RCC 7860 (cell line): ENCODE measurements at regions not wholly inside any gene's neighbourhood (a gene's known extent, or its start where the extent isn't known, plus 50 kb on each side); places are given as distances from the start of the nearest gene placed in this dataset.
"Not testable (repeated sequence)": the region's sequence is repeated elsewhere in the genome, so short reads cannot be mapped to it uniquely, and the experiment has no call there.

Experiments used
- DNase-seq: peaks from one replicate; pipeline ENCODE4 v3.0.0-alpha.2; 2015; ENCODE audit warnings: low spot score
- FAIRE-seq: peaks from 2 replicates; lab custom pipeline; 2012; peaks lifted over from hg19 to GRCh38; lab: Jason Lieb, UNC

DNA sequence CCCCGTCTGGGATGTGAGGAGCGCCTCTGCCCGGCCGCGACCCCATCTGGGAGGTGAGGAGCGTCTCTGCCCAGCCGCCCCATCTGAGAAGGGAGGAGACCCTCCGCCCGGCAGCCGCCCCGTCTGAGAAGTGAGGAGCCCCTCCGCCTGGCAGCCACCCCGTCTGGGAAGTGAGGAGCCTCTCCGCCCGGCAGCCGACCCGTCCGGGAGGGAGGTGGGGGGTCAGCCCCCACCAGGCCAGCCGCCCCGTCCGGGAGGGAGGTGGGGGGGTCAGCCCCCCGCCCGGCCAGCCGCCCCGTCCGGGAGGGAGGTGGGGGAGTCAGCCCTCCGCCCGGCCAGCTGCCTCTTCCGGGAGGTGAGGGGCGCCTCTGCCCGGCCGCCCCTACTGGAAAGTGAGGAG is 454.4 kb upstream of the CAMK1G start:
- DNase-seq, FAIRE-seq: not testable (repeated sequence)

DNA sequence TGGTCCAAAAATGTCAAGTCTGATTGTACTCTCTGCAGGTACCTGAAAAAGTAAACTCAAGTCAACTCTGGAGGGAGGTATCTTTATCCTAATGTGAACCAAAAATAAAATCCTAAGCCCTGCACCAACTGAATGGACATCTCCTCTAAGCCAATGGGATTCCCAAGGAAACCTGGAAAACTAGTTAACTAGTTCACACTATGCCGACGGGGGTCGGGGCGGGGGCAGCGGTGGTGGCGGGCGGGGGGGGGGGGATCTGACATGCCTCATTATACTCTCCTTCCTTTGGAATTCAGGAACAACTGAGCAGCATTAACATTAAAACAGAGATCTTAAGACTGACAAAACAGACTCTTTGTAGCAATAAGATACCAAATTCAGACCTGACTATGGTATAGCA is 452.6 kb upstream of the CAMK1G start:
- FAIRE-seq (no peak), DNase-seq (no peak)

DNA sequence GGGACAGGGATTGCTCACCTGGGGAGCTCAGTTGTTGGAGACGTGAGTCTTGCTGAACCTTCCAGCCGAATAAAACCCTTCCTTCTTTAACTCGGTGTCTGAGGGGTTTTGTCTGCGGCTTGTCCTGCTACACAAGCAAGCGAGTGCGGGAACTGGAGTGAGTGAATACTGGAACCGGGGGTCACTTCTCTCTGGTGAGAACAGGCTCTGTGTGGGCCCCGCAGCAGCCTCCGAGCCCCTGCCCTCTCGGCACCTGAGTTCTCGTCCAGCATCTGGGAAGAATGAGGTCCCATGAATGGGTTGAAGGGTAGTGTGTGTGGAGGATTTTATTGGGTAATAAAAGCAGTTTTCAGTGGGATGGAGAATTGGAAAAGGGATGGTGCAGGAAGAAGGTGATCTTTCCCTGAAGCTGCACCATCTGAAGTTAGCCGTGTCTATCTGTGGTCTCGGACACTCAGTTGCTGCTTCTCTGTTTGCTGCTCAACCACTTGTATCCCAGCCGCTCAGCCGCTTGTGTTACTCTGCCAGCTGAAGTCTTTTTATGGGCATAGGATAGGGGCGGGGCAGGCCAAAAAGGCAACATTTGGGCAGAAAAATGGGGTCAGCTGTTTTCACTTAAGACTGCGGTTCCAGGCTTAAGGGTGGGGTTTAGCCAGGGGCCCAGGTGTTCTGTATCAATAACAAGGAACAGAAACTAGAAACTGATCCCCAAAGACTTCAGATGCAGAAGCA is 450.6 kb upstream of the CAMK1G start:
- DNase-seq (no peak), FAIRE-seq (no peak)

DNA sequence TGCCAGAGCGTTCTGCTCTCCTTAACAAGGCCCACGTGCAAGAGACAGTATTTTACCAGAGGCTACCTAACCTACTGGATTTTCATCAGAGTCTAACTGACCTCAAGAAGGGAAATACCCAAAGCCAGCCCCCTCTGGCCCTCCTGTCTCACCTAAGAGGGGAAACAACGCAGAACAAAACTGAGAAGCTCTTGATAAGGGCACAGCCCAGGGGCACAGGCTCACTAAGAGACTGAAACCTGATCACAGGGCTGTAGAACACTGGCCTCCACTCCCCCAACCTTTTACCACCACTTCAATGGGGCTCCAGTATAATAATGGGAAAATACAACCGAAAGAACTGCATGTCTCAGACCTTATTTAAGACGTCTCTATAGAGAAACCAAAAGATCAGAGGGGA is 449.5 kb upstream of the CAMK1G start:
- FAIRE-seq: no peak
- no peak for DNase-seq

DNA sequence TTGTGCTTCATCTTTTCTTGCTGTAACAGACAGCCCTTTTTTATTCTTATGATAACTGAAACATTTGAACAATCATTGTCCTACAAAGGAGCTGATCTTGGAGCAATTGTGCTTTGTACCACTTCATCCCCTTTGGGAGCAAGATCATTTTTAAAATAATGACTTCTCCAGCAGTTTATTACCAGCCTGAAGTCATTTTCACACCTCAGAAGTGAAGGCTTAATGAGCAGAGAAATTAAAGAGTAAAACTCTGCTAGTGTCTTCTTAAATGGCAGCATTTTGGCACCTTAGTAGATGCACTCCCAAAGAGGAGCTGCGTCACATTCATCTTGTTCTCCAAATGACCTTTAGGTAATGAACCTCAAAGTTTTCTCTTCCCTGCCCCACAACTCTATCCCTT is 439.6 kb upstream of the CAMK1G start:
- DNase-seq (no peak), FAIRE-seq (no peak)

DNA sequence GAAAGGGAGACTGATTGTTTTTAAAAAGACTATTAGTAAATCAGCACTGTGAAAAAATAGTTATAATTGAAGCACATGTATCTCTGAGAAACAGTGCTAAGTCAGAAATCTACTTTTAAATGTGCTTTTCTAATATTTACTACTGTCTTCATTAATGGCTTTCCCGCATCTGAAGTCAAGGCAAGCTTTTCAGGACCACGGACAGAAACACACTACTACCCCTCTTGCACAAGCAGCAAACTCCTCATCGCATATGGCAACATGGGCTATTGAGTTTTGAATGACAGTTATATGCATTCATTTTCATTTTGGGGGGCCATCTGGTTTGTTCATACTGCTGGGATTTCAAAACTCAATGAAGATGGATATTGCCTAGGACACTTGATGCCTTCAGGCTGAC is 433.4 kb upstream of the CAMK1G start:
- DNase-seq: no peak
- no peak for FAIRE-seq

DNA sequence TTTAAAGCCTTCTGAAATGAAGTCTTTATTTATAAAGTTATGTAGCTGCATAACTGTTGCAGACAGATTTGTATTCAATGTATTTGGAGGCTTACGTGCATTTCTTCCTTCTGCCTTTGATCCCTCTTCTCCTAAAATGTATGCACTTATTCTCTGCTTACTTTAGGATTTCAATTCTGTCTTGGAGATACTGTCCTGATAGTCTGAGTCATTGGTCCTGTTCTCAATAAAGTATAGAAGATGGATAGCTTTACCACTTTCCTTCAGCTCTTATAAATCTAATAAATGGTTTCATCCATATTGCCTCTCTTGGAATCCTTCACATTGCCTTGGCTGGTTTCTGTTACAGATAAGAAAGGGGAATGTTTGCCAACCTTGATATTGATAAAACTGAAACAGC is 430.1 kb upstream of the CAMK1G start:
- DNase-seq (no peak), FAIRE-seq (no peak)

DNA sequence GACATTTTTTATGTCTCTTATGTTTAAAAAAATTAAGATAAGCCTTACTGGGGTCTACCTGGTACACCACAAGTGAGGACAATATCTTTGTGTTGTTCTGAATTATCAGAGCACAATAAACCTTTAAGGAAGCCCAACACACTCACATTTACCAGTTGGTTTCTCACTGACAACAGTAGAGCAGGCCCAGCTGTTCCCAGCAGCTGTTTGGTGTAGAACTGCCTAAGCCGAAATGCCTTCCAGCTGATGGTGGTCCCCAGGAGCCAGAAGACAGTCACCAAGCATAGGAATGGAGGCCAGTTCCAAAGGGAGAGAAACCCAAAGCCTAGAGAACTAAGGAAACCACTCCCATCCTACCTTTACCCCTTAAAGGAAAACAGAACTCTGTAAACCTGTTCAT is 428.6 kb upstream of the CAMK1G start:
- DNase-seq (no peak), FAIRE-seq (no peak)

DNA sequence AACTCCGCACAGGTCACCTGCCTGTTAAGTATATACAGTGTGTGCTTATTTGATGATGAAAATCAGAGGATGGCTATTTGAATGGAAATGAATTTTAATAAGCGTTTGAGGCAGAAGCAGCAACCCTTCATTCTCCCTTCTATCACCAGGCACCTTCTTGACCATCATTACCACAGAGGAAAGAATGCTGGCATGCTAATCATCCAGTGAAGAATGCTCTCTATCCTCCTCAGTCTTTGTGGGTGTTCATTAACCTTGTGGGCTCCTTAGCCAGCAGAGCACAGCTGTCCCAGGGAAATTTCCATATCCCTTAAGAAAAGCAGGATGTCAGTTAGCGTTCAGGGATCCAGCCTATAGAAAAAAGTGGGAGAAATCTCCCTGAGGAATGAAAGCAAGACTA is 428.0 kb upstream of the CAMK1G start:
- peak; percentile 98 for FAIRE-seq
- peak; percentile 89 for DNase-seq

DNA sequence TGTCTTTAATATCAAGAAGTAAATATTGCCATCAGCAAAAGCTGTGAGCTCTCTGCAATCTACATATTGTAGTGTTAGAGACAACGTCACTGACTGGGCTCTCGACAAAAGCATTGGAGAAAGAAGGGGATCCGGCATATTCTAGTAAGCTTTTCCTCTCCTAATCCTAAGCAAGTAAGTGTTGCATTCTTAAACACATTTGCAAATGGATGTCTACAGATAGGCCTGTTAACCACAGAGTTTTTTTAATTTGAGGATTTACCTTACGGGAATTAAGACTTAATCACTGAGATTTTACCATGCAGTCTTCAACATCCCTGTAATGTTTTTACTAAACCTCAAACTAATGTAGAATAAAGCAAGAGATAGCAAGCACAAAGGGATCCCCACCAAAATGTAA is 426.5 kb upstream of the CAMK1G start:
- no peak for DNase-seq
- no peak for FAIRE-seq

DNA sequence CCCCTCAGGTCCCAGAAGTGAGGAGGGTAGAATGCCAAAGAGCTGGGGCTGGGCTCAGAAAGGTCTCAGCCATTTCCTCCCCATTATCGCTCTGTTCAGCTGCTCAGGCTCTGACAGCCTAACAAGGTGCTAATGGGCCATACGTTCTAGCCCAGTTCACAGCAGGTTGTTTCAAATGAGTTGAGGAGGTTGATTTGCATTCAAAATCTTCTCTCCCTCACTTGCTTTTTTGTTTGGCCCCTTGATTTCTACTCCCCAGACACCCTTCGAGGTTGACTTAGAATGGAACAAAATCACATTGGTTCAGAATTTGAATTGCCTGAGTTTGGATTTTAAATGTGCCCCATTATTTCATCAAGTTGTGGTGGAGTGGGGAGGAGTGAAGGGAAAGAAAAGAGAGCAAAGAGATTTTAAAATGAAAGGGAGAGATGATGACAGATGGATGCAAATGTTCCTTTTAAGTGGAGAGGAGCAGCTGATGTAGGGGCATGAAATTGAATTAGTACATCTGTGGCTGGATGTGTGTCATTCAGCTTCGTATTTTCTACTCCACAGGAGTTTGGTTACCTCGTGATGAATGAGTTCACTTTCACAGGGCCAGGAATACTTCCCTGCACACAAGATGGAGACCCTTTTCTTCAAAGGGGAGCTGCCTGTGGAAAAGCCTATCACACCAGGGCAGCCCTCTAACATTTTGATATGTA is 425.8 kb upstream of the CAMK1G start:
- no peak for DNase-seq

DNA sequence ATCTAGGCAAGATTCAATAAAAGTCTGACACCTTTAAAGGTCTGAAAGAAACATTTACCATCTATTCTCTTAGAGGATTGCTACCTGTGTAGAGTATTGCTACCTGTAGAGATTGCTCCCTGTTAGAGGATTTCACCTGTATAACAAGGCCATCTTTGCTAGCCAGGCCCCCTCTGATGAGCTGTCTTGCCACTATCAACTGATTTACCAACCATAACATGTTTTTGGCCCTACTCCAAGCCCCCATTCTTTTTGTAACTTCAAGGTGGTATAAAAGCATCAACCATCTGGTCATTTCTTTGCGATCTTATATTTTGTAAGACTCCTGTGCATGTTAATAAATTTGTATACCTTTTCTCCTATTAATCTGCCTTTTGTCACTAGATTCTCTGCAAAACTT is 424.7 kb upstream of the CAMK1G start:
- DNase-seq: no peak
- FAIRE-seq: no peak

More for the DNA sequence above, 425.8 kb upstream of the CAMK1G start:
- FAIRE-seq: no peak

DNA sequence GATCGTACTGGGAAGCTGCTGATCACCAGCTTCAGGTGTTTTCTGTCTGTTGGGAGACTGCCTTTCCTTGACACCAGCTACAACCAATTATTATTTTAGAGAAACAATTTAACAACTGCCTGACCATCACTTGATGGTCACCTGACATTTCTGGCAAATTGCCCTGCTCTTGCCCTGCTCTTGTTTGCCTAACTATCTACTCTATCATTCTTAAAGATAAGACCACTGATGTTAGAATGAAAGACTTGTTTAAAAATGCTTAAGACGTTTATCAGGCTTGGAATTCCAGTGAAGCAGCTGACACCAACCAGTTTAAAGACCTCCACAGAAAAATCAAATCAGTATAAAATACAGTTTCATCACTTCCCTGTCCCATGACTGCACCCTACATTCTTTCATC is 423.3 kb upstream of the CAMK1G start:
- DNase-seq (no peak), FAIRE-seq (no peak)

DNA sequence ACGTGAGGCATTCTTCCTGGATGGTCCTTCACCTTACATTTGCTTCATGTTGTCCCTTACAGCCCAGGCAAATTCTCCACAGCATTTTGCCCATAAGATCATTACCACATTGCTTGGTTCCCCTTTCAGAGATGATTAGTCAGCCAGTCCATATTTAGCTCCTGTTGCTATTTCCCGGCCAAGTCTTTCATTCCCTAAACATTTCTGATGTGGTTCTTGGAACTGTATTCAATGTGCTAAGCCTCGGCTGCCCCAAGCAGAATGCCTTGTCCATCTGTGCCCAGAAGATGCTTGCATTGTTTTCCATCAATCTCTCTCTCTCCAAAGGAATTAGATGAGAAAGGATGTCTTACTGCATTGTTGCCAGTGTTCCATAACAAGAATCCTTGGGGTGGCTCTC is 420.9 kb upstream of the CAMK1G start:
- no peak for DNase-seq
- no peak for FAIRE-seq

DNA sequence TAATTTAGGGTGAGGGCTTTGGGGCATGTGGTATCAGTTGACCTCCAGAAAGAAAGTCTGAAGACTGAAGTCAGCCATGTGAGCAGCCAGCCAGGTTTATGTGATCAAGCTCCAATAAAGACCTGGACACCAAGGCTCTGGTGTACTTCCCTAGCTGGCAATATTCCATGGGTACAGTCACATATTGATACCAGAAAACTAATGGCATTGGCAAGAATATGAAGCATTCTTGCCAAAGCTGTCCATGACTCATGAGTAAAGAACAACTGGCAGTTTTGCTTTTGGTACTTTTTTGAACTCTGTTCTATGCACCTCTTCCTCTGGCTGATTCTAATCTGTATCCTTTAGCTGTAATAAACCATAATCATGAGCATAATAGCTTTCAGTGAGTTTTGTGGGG is 415.3 kb upstream of the CAMK1G start:
- FAIRE-seq: peak; percentile 57
- DNase-seq: peak; percentile 32

DNA sequence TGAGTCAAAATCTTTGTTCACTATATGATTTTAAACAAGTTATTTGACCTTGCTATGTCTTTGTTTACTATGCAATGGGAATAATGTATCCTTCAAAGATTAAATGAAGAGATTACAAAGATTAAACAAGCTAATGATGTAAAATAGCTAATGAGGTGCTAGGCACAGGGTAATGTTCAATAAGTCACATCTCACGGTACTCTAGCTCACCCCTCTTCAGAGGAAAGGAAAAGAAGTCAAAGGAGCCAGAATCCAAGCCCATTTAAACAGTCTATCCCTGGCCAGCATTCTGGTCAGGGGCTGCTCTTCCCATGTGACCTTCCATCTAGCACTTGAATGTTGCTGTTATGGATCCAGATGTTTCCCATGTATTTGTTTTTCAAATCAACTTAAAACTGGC is 412.4 kb upstream of the CAMK1G start:
- no peak for DNase-seq
- no peak for FAIRE-seq

DNA sequence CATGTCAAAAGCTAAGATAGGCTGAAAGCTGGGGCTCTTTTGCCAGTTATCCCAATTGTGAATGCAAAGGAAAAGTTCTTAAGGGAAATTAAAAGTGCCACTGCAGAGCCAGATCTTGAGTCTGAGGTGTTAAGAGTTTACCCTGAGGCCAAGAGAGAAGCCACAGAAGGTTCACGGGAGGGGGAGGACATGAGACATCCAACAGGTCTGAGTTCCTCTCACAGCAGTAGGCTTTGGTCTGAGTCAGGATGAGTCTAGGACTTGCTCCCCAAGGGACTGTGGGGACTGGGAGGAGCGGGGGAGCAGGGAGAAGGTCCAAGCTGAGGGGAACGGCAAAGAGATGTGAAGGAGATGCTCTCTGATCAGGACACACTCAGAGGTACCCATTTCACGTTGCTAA is 411.2 kb upstream of the CAMK1G start:
- DNase-seq (no peak), FAIRE-seq (no peak)

DNA sequence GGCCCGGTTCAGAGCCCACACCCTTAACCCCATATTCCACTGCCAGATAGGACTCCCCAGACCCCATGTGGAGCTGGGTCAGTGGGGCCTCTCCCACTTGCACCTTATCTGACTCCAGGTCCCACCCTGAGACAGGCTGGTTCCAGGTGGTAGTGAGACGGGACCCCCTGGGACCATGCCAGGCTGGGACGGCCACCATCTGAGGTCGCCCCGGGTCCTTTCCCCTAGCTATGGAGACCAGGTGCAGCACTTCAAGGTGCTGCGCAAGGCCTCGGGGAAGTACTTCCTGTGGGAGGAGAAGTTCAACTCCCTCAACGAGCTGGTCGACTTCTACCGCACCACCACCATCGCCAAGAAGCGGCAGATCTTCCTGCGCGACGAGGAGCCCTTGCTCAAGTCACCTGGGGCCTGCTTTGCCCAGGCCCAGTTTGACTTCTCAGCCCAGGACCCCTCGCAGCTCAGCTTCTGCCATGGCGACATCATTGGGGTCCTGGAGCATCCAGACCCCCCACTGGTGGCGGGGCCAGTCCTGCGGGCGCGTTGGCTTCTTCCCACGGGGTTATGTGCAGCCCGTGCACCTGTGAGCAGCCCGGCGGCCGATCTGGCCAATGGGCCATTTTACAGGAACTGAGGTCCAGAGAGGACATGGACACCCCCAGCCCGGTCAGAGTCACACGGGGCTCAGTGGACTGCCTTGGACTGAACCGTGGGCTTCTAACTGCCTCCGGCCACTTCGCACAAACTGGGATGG is 410.5 kb upstream of the CAMK1G start:
- FAIRE-seq, DNase-seq: not testable (repeated sequence)

DNA sequence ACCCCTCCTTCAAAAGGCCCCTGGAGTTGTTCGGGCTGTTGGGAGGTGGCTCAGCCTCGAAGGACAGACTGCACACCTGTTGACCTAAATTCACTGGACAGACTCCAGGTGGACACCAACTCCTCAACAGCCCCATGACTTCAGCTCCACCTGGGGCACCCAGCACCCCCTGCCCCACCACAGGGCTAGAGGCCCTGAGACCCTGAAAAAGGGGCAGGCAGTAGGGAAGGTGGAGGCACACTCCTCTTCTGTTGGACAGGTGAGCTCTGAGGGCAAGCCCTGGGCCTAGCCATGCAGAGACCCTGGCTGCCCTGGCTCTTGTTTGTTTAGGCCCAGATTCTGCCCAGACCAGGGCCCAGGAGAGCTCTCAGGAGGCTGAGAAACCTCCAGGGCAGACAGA is 409.7 kb upstream of the CAMK1G start:
- FAIRE-seq, DNase-seq: not testable (repeated sequence)

DNA sequence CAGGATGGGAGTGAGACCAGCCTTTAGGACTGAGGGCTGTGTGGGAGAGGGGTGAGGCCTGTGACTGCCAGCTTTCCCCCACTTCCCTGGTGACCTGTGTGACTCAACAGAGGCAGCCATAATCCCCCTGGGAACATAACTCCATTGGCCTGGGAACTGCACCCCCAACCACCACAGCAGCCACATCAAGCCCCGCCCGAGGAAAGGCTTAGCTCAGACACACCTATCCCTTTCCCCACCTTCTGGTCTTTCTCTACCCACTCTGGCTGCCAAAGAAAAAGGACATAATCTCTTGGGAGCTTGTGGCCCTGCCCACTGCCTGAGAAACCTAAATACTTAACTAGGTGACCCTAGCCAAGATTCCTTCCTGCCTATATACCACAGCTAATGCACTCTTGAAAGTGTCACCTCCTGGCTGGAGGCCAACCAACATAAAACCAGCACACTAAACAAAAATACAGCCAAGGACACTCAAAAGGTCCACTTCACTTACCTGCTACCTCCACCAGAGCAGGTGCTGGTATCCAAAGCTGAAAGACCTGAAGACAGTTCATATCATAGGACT is 406.6 kb upstream of the CAMK1G start:
- DNase-seq: no peak
- no peak for FAIRE-seq

DNA sequence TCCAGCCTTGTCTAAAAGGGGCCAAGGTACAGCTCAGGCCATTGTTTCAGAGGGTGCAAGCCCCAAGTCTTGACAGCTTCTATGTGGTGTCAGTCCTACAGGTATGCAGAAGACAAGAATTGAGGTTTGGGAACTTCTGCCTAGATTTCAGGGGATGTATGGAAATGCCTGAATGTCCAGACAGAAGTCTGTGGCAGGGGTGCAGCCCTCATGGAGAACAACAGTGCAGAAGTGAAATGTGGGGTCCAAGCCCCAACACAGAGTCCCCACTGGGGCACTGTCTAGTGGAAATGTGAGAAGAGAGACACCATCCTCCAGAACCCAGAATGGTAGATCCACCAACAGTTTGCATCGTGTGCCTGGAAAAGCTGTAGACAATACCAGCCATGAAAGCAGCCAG is 400.3 kb upstream of the CAMK1G start:
- no peak for DNase-seq
- FAIRE-seq: no peak

DNA sequence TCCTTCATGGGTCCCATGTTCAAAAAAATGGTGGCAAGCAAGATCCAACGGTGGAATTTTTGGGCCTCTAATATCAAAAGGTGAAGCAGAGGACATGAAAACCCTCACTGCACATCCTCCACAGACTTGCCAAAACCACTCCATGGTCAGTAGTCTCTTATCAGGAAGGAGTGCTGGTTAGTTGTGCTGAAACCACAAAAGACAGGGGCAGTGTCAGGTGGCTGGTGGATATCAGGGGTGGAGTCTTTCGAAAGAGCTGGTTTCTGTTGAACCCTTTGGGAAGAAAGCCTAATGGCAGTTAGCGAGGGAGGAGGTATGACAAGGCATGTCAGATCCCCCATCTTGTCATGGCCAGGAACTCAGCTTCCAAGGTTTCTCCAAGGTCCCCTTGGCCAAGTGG is 395.9 kb upstream of the CAMK1G start:
- DNase-seq (no peak), FAIRE-seq (no peak)
